HG03066 (cell line): ENCODE measurements at regions not wholly inside any gene's neighbourhood (a gene's known extent, or its start where the extent isn't known, plus 50 kb on each side); places are given as distances from the start of the nearest gene placed in this dataset.

Experiments
- ATAC-seq: cut with Tn5 transposase; IDR thresholded peaks from one replicate; pipeline ENCODE4 v1.9.1; 2021; ENCODE audit warnings: low read depth; ENCODE audit not compliant: unreplicated experiment

DNA sequence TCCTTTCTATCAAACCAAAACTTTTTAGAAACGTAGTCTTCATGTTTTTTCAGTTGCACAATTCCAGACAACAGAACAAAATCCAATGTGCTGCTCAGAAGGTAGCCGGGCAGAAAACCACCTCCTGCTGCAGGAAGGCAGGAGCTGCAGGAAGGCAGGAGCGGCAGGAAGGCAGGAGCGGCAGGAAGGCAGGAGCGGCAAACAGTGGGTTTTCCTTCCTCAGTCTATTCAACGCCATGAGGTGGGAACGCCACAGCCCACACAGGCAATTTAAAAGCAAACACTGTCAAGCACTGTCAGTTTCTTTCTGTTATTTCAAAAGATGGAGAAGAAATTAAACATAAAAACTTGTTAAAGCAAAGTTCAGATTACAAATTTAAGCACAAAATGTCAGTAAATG is 601.2 kb upstream of the SALL3 start:
- ATAC-seq = no peak

DNA sequence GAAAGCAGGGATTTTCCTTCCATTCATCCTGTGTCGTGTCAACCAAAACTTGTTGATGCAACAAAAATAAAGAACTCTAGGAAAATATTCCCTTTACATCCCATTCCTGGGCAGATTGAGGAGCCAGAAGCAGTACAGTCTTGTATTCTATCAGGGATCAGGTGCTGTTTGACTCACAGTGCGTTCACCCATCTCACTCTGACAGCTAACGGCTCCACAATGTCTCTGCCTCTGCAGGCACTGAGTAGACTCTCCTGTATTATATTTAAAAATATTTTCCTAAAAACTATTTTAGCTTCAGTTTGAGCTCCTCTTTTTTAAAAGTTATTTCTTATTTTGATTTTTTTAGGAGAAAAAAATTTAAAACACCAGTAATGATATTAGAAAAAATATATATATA is 600.6 kb upstream of the SALL3 start:
- ATAC-seq = no peak

DNA sequence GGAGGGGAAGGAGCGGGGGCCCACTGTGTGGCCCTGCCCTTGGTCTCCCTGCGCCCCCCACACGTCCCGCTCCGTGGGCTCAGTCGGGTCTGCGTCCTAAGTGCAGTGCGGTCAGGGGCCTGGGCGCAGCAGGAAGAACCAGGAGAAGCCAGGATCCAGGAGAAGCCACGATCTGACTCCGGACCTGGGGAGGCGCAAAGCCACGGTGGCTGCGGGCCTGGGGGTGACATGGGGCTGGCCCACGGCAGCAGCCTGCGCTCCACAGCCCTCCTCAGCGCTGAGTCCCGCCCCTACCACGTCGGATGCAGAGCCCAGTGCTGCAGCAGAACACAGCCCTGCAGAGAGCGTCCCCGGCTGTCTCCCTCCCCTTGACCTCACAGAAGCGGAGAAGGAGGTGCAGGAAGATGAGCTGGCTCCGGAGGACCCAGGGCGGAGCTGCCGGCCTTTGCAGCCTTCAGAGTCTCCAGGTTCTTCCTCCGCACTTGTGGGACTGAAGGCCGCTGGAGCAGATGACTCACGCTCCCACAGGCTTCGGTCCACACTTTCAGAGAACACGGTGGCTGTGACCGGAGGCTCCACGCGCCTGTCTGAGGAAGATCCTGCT is 589.2 kb upstream of the SALL3 start:
- no peak for ATAC-seq

DNA sequence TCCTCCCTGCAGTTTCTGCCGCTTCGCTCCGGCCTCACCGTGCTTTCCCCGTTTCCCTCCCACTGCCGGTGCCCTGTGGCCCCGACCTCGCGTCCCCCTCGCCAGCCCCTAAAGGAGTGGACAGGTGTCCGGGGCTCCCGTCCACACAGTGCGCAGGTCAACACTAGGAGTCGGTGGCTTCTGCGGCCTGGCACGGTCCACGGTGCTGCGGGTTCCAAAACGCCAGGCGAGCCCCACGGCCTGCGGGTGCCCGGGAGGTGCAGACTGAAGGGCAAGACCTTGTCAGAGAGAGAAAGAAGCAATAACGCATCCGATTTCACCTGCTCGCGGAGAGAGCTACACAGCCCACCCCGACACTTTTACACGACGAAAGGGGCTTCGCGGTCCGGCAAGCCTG is 588.7 kb upstream of the SALL3 start:
- ATAC-seq = no peak

DNA sequence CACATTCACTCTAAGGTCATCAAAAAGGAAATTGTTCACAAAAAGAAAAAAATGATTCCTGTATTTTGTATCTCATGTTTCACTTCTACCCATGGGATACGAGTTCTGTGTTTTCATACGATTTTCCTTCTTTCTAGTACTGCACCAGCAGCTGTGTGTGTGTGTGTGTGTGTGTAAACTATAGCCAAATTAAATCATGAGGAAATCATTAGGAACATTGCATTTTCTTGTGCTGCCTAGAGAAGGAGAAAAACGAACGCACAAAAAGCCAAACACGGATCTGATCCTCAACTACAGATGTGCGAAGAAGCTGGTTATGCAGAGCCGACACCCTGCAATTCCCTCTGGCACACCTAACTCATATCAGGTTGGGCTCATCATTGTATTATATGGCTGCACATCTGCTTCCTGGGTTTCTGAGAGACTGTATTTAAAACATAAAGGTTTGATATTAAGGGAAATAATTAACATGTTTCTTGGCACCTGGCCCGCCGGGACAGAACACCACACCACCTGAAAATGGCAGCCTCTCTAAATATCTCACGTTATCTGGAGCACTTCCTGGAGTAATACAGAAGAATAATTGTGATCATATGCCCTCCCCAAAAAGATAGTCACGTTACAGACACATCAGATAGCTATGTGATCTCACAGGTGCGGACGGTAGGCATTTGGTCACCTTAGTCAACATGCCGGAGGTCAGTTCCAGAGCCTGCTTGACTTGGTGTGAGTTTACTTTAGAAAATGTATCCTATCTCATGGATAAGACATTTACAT is 586.3 kb upstream of the SALL3 start:
- no peak for ATAC-seq

DNA sequence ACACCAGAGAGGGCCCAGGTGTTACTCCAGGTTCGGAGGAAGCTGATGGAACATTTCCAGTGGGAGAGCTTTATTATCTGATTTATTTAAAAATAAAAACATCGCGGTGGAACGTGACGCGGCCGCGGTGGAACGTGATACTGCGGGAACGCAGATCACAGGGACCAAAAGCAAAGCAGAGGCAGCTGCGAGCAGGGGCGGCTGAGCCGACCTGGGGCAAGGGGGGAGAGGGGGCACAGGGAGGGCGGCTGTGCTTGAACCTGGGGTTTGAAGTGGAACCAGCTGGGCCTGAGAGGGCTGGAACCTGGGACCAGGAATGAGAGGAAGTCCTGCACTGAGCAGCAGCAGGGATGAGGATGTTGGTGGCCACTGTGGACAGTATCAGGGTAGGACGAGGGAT is 583.5 kb upstream of the SALL3 start:
- no peak for ATAC-seq

DNA sequence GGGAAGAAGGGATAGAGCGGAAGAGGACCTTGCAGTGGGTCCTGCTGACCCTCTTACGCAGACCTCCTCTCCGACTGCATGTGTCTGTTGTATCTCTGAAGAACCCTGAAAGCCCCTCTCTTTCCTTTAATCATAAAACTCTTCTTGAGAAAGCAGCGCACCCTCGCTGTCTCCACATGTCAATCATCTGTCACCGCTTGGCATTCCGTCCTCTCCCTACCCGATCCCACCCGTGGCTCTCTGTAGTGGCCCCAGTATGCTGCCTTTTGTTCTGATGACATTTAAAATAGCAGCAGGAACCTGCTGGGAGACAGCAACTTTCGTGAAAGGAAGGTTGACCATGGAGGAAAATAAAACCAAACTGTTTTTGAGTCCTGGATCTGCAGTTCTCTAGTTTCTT is 582.9 kb upstream of the SALL3 start:
- no peak for ATAC-seq

DNA sequence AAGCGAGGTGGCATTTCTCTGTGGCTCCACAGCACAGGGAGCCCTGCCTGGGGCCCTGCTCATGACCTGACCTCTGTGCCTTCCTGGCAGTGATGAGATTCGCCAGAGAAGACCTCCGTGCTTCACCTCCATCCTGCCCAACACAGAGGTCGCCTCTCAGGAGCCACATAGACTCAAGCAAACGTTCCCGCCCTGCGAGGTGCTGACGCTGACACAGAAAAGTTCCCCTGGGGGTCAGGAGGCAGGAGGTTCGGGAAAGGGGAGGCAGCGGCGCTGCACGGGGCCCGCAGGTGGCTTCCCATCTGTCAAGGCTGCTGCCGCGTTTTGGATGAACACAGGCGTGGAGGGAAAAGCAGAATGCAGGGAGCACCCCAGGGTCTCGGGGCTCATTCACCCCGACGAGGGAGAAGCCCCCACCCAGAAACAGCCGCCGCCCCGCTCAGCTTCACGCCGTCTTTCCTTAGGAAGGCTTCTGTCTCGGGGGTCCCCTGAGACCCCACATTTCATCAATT is 579.6 kb upstream of the SALL3 start:
- ATAC-seq = no peak

DNA sequence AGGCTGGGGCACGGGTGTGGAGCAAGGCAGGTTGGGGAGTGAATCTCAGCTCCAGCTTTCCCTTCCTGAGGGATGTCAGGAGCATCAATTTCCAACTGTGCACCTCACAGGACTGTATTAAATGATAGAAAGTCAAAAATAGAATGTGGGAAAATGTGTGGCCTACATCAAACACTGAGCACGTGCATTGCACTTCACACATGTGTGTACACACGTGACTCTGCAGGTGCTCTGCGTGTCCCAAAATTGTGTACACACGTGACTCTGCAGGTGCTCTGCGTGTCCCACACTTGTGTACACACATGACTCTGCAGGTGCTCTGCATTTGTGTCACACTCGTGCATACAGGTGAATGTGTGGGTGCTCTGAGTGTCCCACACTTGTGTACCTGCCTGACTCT is 577.2 kb upstream of the SALL3 start:
- ATAC-seq = no peak

DNA sequence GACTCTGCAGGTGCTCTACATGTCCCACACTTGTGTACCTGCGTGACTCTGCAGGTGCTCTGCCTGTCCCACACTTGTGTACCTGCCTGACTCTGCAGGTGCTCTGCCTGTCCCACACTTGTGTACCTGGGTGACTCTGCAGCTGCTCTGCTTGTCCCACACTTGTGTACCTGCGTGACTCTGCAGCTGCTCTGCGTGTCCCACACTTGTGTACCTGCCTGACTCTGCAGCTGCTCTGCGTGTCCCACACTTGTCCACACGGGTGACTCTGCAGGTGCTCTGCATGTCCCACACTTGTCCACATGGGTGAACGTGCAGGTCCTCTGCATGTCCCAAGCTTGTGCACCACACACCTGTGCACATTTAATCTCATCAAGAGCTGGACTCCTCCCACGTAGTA is 576.7 kb upstream of the SALL3 start:
- no peak for ATAC-seq

DNA sequence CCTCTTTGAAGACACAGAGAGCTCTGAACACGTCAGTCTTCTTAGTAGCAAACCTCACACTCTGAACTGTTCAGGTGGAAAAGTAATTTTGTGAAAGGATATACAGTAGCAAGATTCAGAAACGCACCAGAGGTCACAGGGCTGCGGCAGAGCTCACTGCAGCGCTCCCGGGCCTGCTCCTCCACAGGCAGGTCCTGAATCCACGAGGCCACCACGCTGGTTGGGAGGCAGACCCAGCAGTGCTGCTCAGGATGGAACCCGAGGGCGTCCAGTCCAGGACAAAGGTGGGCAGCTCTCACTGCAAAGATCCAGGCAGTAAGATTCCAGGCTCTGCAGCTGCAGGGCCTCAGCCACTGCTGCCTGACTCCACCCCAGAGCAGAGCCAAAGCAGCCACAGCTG is 576.2 kb upstream of the SALL3 start:
- no peak for ATAC-seq

DNA sequence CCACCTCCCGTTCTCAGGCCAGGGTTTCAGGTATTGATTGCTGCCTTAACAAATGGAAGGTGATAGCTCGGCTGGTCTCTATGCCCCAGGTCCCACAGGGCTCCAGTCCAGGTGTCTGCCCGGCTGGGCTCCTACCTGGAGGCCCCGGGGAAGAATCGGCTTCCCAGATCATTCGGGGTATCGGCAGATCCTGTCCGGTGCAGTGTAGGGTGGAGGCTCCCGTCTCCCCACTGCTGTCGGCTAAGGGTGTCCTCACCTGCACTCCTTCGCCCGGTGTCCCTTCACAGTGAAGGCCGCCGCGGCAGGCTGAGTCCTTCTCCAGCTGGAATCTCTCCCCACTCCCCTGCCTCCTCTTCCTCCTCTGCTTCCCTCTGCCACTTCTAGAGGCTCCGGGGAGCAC is 573.9 kb upstream of the SALL3 start:
- ATAC-seq = no peak

DNA sequence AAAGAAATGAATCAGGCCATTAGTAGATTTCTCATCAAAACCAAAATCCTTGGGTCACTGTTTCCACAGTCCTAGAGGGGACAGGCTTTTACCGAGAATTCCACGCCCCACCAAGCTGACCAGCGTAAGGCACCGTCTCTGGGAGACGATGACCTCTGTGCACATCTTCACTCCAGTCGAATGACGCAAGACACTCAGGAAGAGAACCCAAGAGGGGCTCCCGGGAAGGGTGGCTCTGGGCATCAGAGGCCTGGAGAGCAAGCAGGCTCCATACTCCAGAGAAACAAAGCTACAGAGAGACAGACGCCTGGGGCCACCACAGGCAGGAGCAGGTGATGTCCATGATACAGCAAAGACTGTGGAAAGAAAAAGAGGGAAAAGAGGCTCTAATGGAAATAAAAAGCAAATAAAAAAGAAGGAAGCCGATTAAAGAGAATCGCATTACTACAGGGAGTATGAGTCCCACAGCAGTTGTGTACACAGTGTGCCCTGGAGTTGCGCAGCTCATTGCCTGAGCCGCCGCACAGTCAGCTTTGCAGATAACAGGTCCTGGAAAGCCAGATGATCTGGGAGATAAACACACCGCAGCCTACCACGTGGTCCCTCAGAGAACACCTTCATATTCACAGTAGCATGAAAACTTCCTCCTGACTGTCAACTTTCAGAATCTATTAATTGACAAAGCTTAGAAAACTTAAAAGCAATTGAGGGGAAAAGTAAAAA is 572.7 kb upstream of the SALL3 start:
- no peak for ATAC-seq

DNA sequence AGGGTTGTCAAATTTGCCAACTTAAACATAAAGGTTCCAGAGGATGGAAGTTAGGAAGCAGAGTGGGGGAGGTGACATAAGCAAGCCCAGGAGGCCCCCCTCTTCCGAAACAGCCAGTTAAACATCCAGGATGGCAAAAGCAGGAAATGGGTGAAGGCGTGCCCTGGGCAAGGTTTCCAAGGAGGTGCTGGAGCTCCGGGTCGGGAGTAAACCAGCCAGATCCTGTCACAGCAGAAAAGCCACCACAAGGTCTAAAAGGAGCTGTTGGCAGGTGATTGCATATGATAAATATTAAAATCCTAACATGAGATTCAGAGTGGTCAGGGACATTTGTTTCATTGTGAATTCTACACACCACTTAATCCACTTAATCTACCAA is 572.2 kb upstream of the SALL3 start:
- ATAC-seq = no peak

DNA sequence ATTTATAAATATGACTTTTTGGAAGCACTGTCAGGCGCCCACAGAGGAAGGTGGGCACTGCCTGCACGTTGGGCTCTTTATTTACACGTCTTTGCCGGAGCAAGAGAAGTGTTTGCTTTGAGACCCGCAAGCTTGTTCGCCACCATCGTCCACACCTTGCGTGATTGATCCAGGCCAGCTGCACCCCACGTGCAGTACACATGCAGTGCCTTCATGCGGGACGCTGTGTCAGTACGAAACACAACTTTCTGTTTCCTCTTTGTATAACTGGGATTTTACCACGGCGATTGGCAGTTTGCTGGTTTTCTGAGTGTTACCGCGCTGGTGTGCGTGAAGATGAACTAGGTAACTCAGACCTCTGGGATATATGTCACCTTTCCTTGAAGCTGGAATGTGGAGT is 571.0 kb upstream of the SALL3 start:
- no peak for ATAC-seq

DNA sequence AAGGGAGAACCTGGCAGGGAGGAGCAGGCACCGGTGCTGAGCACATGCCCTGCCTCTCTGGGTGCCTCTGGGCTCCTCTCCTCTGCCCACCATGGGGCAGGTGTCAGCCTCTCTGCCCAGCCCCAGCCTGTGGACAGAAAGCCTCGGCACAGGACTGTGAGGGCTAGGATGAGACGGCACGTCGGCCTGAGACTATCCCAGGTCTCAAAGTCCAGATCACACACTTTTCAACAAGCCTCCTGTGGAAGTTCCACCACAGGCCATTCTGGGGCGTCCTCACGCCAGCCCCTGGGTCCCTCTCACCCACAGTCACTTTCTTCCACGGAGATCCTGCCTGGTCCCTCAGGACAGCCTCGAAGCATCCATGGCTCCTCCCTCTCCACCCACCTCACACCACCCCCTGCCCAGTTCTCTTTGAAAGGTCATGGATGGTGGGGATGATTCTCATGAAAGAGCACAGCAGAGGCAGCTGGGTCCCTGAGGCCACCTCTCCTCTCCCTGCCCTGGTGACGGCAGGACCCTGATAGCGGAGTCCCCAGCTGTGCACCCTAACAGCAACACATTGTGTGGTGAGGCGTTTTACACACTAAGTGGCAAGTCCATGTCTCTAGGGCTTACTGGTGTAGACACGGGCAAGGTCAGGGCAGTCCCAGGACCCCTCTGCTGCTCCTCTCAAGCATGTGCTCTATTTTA is 569.4 kb upstream of the SALL3 start:
- ATAC-seq = no peak

DNA sequence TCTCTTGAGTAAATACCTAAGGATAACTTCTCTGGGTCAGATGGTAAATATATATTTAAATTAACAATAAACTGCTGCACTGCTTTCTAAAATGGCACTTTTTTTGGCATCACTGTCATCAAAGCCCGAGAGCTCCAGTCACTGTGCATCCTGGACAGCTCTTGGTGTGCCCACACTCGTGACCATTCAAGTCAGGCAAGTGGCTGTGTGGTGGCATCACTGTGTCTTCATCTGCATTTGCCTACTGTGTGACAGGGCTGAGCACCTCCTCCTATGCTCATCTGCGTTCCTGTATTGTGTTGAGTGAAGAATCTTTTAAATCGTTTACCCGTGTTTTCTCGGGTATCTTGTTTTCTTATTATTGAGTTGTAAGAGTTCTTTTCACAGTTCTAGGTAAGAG is 568.1 kb upstream of the SALL3 start:
- ATAC-seq = no peak

DNA sequence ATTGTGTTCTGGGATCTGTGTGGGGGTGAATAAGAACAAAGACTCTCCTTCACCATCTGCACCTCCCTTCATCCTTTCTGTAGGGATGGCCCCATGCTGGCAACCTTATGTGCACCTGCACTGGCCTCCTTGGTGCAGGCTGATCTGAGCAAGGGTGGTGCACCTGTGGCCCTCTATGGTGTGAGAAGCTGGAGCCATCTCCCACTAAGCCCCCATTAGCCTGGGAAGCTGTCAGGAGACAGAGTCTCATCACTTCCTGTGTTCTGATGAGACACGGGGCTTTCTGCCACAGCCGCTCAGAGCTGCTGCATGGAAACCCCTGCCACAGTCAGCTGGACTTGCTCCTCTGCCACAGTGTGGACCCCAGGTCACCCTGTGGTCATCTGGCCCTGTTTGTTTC is 565.3 kb upstream of the SALL3 start:
- no peak for ATAC-seq

DNA sequence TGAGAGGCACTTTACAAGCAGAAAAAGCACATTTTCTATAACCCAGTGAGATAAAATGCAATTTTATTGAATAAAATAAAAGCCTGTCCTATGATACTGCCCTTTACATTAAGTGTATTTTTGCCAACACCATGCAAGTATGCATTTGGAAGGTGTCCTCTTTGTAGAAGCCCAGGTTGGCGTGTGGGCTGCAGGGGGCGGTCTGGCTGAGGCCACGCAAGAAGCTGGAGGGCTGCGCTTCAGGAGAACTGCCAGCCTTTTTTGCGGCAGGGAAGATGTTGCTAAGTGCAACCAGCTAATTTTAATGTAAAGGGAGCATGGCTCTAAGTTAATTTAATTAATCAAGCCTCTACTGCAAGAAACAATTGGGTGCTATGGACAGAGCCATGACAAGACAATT is 562.8 kb upstream of the SALL3 start:
- ATAC-seq = no peak

DNA sequence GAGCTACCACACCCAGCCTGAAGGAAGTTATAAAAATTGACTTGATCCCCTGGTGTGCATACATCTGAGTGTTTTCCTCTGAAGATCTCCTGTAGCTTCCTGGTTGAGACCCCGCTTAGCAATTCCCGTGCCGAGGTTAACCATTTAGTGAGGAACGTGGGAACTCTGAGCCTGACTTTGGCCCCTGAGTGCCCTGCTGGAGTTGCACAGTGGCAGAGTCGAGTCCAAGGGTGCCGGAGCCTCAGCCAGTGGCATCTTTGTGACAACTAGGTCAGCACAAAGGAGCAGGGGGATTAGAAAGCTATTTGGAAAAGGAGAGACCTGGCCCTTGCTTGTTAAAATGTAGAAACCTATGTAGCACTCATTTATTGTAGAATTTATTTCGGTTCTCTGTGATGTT is 561.2 kb upstream of the SALL3 start:
- ATAC-seq = no peak

DNA sequence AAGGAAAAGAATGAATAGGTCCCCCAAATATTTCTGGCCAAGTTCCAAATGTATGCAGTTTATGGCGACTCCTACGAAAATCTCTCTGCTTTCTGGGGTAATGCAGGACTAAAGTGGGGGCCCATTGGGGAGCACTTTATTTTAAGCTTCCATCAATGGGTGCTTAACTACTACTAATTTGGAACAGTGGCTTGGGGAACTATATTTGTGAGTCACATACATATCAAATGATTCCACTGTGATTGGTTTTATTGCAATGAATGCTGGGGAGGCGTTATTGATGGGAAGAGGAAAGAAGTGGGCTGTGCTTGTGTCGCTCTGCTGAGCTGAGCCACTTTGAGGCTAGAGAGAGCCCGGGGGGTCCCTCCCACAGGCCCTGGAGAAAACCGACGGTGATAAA is 560.4 kb upstream of the SALL3 start:
- ATAC-seq = no peak
